H7 (cell line): ENCODE measurements at regions not wholly inside any gene's neighbourhood (a gene's known extent, or its start where the extent isn't known, plus 50 kb on each side); places are given as distances from the start of the nearest gene placed in this dataset.
"Not testable (repeated sequence)": the region's sequence is repeated elsewhere in the genome, so short reads cannot be mapped to it uniquely, and the experiment has no call there.

Experiments used
- DNase-seq: peaks from one replicate; pipeline ENCODE4 v3.0.0; 2012
- H3K27me3 ChIP-seq: 2 replicates; pipeline ENCODE4 v1.6.0; 2011; ENCODE audit warnings: mild to moderate bottlenecking, low read length; ENCODE audit not compliant: control insufficient read depth, insufficient read depth
- H3K36me3 ChIP-seq: replicated peaks from 2 replicates; pipeline ENCODE4 v1.5.1; 2011; ENCODE audit warnings: low read length; ENCODE audit not compliant: control insufficient read depth, insufficient read depth
- H3K4me3 ChIP-seq: 2 replicates; pipeline ENCODE4 v1.5.1; 2011; ENCODE audit warnings: low read depth, mild to moderate bottlenecking, control low read depth, low read length, moderate library complexity; ENCODE audit not compliant: insufficient read depth

DNA sequence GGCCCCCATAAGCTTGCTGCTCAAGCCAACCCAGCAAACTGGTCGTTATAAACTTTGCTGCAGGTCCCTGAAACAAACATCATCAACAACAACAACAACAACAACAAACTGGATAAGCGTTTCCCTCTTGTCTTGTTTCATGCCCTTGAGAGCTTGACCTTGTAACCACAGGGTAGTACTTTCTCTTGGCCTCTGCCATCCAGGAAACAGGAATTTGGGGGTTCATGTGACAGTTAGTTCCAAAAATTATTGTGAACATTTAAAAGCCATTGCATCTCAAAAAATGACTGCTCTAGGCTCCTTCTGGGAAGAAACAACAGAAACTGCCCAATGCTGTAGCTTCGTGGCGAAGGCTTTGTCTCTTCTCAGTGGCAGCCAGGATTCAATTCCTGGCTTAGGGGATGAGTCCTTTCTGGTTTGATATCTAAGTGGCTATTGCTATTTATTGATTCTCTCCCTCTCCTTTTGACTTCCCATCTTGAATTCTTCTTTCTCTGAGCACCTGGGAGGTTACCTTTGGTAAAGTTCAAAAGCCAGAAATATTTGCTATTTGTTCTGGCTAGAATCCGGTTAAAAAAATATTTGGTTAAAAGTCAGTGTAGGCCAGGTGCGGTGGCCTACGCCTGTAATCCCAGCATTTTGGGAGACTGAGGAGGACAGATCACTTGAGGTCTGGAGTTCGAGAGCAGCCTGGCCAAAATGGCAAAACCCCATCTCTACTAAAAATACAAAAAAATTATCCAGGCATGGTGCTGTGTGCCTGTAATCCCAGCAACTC is 52.0 kb upstream of the CPM start:
- no peak overlapping the region for H3K4me3 ChIP-seq
- no peaks in the 10 kb centered on the region for H3K27me3 ChIP-seq
- no peaks in the 10 kb centered on the region for H3K36me3 ChIP-seq
- DNase-seq = no peak

- H3K36me3 ChIP-seq, H3K27me3 ChIP-seq, H3K4me3 ChIP-seq, DNase-seq: not testable (repeated sequence)
Measured at GRCh38 chr12:68997526-68997925, 64.6 kb upstream of the CPM start.

GRCh38 chr12:68998041-68998440 is 65.1 kb upstream of the CPM start:
- Histone ChIP-seq H3K4me3 (no peak overlapping the region), H3K36me3 (no peaks in the 10 kb centered on the region), H3K27me3 (no peaks in the 10 kb centered on the region)
- DNase-seq = no peak

DNA sequence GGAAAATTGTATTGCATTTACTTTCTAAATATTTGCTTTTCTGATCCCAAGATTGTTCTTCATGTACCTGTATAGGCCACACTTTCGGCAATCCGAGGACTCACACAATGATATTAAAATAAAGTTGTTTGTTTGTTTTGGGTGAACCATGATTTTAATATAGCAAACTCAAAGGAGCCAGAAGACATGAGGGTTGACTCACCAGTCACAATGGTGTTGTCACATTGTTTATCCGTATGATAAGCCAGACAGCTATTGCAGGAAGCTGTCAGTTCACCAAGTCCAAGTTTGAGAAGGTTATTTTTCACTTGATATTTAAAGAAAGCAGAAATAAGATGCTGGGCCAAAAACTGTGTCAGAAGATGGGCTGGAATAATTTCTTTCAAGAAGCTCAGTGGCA is 67.1 kb upstream of the CPM start:
- Histone ChIP-seq H3K4me3 (no peak overlapping the region), H3K27me3 (no peaks in the 10 kb centered on the region), H3K36me3 (no peaks in the 10 kb centered on the region)
- no peak for DNase-seq

DNA sequence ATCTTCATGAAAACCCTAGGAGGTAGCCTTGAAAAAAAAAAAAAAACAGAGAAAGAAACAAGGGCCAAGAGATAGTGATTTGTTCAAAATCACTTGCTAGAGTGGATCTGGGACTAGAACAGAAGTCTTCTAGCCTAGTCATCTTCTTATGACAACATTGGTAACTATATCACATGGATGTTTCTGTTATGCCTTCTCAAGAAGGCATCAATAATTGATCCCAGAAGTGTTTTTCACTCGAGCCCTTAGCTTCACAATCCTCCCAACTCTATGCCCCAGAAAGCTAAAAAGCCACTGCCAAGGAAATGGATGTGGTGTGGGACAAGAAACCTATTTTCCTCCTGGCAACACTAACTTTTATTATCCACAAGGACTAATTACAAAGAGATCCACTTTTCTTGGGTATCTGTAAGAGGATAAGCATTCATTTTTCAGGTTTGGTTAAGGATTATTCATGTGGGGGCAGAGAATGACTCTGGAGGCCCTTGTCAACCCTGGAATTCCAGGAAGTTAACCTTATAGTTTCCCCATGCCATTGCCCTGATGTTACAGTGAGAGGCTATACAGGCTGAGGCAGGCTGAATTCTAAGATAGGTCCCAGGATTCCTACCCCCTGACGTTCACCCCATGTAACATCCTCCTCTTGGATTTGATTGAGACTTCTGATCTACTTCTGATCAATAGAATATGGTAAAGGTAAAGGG is 67.7 kb upstream of the CPM start:
- DNase-seq = peak; percentile 9
- H3K36me3 ChIP-seq = no peaks in the 10 kb centered on the region

DNA sequence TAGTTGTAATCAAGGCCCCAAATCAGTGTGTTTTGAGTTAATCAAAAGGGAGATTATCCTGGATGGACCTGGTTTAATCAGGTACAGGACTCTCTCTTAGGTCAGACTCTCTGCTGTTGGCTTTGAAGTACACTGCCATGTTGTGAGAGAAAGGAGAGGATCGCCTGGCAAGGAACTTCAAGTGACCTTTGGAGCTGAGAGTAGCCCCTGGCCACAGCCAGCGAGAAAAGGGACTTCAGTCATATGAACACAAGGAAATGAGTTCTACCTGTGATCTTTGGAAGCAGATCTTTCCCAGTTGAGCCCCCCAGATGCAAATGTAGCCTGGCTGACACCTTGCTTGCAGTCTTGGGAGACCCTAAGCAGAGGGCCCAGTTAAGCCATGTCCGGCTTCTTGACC is 68.3 kb upstream of the CPM start:
- Histone ChIP-seq H3K27me3 (no peaks in the 10 kb centered on the region), H3K36me3 (no peaks in the 10 kb centered on the region), H3K4me3 (no peak overlapping the region)
- no peak for DNase-seq

More for the DNA sequence above, 67.7 kb upstream of the CPM start:
- H3K4me3 ChIP-seq = no peak overlapping the region
- no peaks in the 10 kb centered on the region for H3K27me3 ChIP-seq

- Histone ChIP-seq H3K36me3 (no peaks in the 10 kb centered on the region), H3K27me3 (no peaks in the 10 kb centered on the region), H3K4me3 (no peak overlapping the region)
- no peak for DNase-seq
Measured at GRCh38 chr12:69002969-69003368, 70.0 kb upstream of the CPM start.

GRCh38 chr12:69003991-69004390 is 71.0 kb upstream of the CPM start:
- no peak for DNase-seq
- no peaks in the 10 kb centered on the region for H3K36me3 ChIP-seq
- no peak overlapping the region for H3K4me3 ChIP-seq

DNA sequence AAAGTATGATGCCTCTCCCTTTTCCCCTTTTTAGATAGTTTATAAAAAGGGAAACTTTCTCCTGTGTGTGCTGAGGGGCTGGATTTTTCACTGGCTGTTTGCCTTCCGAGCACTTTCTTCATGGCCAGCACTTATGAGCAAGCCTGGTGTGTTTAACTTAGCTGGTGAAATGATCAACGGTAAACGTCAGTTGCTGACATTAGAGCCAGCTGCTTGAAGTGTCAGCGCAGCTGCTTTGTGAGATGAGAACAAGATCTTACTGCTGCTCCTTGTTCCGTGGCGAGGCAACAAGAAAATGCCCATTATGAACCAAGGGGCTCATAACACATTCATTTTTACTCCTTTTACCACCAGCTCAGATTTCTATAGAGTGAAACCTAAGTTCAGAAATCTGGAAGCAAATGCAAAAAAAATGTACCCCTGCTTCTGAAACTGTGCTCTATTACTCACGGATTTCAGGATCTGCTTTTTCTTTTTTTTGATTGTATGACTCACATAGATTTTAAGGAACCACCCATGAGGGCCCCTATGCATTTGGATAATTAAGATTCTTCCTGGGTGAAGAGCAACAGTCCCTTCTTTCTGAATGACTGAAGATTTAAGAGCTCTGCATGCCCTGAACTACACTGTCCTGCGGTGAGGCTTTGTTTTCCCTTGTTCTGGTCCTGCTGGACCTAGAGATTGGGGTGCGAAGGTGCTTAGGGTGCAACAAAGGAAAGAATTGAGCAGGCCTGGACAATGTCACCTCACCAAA is 74.3 kb upstream of the CPM start:
- no peaks in the 10 kb centered on the region for H3K36me3 ChIP-seq
- H3K4me3 ChIP-seq = no peak overlapping the region
- no peaks in the 10 kb centered on the region for H3K27me3 ChIP-seq
- DNase-seq = peak; percentile 6

More at GRCh38 chr12:69003991-69004390, 71.0 kb upstream of the CPM start:
- H3K27me3 ChIP-seq = no peaks in the 10 kb centered on the region

GRCh38 chr12:69007855-69008351 is 74.9 kb upstream of the CPM start:
- no peak overlapping the region for H3K4me3 ChIP-seq
- no peaks in the 10 kb centered on the region for H3K36me3 ChIP-seq
- no peak for DNase-seq
- H3K27me3 ChIP-seq = no peaks in the 10 kb centered on the region

DNA sequence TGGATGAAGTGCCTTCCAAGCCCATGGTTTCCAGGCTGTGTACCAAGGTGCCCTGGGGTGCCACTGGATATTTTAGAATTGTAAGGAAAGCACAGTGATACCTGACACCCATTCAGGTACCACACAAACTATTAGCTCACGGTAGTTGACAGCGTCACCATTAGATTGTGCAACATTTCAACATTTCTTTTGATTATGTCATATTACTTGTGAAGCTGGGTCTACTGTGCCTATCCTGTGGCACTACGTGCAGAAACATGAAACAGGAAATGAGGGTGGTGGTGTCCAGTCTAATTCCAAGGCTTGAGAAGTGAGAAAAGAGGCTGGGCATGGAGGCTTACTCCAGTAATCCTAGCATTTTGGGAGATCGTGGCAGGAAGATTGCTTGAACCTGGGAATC is 75.5 kb upstream of the CPM start:
- H3K4me3 ChIP-seq = no peak overlapping the region
- H3K27me3 ChIP-seq = no peaks in the 10 kb centered on the region
- DNase-seq = no peak
- no peaks in the 10 kb centered on the region for H3K36me3 ChIP-seq

- Histone ChIP-seq H3K27me3 (no peaks in the 10 kb centered on the region), H3K4me3 (no peak overlapping the region), H3K36me3 (no peaks in the 10 kb centered on the region)
- no peak for DNase-seq
Measured at GRCh38 chr12:69014047-69014446, 81.1 kb upstream of the CPM start.

- DNase-seq = no peak
- Histone ChIP-seq H3K27me3 (no peaks in the 10 kb centered on the region), H3K36me3 (no peaks in the 10 kb centered on the region)
Measured at GRCh38 chr12:69015017-69015416, 82.0 kb upstream of the CPM start.

DNA sequence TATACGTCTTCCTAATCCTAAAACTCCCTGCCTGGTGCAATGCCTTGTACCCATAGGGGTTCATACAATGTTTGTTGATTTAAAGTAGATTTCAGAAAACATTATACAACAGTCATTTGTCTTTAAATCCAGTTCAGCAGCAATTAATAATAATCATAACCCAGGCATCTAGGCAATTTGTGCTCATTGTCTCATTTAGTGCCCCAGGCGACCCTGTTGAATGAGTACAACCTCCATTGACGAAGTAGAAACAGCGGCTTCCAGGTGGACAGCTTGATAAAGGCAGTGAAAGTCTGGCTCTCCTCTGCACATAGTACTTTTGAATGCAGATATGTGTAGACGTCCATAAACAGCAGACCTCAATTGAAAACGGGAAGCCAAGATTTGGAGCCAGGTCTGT is 82.9 kb upstream of the CPM start:
- DNase-seq = no peak
- no peaks in the 10 kb centered on the region for H3K27me3 ChIP-seq
- no peaks in the 10 kb centered on the region for H3K36me3 ChIP-seq
- no peak overlapping the region for H3K4me3 ChIP-seq

More at GRCh38 chr12:69015017-69015416, 82.0 kb upstream of the CPM start:
- no peak overlapping the region for H3K4me3 ChIP-seq

GRCh38 chr12:69019082-69019481 is 86.1 kb upstream of the CPM start:
- DNase-seq = no peak
- Histone ChIP-seq H3K4me3 (no peak overlapping the region), H3K36me3 (no peaks in the 10 kb centered on the region), H3K27me3 (no peaks in the 10 kb centered on the region)
